Posterior vena cava (tissue), 2 donors: ENCODE measurements at regions not wholly inside any gene's neighbourhood (a gene's known extent, or its start where the extent isn't known, plus 50 kb on each side); places are given as distances from the start of the nearest gene placed in this dataset.

ENCODE experiments used
- DNase-seq: peaks from one replicate; pipeline ENCODE4 v3.0.0-alpha.2; 2020; ENCODE audit warnings: low spot score
- intact Hi-C, 2 donors: fragments of 100-400 bp; cut with DNase I; formaldehyde crosslinking; loops; one replicate each; pipeline versions ENCODE4 v1.14.1 to v1.14.2; 2022 to 2023
- donor health status: DM: yes; HTN: yes; CAD: no.
- donor health status: DM: yes; HTN: yes; CAD: no.

DNA sequence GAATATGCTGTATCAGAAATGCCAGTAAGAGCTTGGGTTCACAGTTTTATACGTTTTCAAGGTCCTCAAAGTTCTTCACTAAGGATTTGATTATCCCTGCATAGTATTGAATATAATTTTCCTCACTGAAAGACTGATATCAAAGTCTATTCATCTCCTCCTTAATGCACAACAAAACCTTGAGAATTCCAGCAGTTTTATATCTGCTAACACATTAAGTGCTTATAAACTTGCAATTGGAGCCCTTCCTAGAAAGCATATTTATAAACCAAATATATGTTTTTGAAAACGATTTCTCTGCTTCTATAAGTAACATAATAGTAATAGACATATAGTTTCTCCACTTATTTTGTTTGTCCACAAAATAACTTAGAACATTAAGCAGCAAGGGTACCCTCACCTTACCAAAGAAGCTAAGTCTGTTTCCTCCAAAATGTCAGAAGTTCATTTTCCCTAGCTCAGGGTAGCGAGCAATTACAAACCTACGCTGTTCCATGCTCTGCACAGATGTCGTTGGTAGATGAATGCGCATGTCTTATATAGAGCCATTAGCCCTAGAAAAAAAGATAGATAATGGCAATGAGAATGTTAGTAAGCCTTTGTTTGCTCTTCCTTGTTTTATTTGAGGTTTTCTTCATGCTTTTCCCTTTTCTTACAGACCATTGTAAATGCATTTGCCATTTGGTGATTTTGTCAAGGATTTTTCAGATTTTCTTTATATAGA, 213.2 kb downstream of the RBM43 start:
- intact Hi-C loops = no loop called here
- no peak for DNase-seq

- intact Hi-C loops = no loop called here
- DNase-seq = no peak
Measured at GRCh38 chr2:151043484-151043883, 218.2 kb downstream of the RBM43 start.

- intact Hi-C loops = no loop called here
- DNase-seq = no peak
Measured at GRCh38 chr2:151042964-151043363, 218.7 kb downstream of the RBM43 start.

- no peak for DNase-seq
- intact Hi-C loops = no loop called here
Measured at GRCh38 chr2:151040039-151040438, 221.6 kb downstream of the RBM43 start.

DNA sequence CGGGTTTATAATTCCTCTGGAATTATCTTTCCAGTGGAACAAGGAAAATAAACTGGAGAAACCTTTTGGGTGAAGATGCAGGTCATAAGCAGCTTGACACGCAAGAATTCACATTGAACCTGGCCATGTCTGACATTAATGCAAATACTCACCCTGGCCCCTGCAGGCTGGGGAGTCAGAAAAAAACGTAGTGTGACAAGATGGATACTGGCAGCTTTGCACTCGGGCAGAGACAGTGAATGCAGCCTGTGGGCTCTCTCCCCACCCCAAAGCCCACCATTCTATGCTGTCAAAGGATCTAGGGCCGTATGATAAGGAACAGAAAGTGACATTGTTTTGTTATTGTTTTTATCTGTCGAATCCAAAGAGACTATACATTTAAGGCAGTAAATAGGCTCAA, 223.1 kb downstream of the RBM43 start:
- intact Hi-C loops = no loop called here
- no peak for DNase-seq

GRCh38 chr2:151037434-151037833, 224.2 kb downstream of the RBM43 start:
- no peak for DNase-seq
- intact Hi-C loops = no loop called here

- DNase-seq = no peak
- intact Hi-C loops = no loop called here
Measured at GRCh38 chr2:151033271-151034248, 228.1 kb downstream of the RBM43 start.

DNA sequence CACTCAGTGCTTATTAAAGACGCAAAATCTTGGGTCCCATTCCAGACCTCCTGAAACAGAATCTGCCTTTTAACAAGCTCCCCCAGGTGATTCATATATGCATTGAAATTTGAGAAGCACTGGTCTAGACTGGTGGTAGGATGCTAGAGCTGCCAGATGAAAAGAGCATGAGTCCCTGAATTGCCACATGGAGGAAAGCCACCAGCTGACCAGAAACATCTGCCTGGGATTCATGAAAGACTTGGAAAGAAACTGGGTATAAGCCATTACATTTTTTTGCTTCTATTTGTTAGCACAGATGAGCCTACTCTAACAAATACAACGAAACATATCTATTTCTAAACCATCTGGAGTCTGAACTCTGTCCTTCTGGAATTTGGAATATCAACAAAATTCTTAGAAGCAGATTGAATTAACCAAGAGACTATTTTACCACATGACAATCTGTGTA, 228.9 kb downstream of the RBM43 start:
- no peak for DNase-seq
- intact Hi-C loops = no loop called here

- DNase-seq = no peak
- intact Hi-C loops = loop anchor here in 1 of 2 donors (1.0 kb wide), 1 partner anchor 24 kb away; no protein-coding TSS in a partner anchor
Measured at GRCh38 chr2:151030663-151031230, 230.9 kb downstream of the RBM43 start.

- intact Hi-C loops = loop anchor here in 1 of 2 donors (1.0 kb wide), 1 partner anchor 25 kb away; no protein-coding TSS in a partner anchor
Measured at GRCh38 chr2:151029406-151030157, 232.1 kb downstream of the RBM43 start.

DNA sequence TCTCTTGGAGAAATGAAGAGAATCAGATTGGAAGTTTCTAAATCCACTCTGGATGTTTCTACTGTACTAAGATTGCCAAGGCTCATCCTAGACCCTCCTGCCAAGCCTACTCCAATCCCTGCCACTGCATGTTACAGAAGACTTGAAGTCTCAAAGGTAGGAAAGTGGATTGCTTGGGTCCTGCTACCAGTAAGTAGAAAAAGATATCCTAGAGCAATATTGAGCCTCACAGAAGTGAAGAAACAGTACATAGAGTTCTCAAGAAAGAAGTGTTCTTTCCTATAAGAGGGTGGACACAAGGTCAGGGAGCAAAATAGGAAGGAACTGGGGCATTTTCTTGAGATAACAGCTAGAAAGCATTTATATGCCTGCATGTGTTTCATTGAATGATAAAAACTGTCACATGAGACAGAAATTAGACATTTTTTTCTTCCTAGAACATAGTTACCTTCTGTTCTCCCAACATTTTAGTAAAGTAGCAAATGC, 232.9 kb downstream of the RBM43 start:
- intact Hi-C loops = no loop called here
- no peak for DNase-seq

More at GRCh38 chr2:151029406-151030157, 232.1 kb downstream of the RBM43 start:
- DNase-seq = no peak

DNA sequence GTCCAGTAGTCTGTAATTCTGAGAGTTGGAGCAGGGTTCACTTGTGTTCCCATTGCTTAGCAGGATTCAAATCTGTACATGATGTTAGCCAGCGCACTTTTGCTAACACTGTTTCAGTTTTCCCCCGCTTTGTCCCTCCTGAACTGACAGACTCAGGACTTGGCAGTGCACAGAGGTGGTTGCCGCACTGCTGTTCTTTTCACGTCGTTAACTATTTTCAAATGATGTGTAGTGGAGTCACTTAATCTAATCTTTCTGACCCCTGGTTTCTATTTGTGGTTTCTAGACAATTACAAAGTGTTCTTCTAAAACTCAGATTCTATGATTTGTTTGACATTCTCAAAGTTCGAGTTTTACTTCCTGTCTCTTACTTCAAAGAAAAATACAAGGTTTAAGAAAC, 234.5 kb downstream of the RBM43 start:
- intact Hi-C loops = no loop called here
- DNase-seq = no peak

- DNase-seq = no peak
- intact Hi-C loops = no loop called here
Measured at GRCh38 chr2:151025816-151026215, 235.8 kb downstream of the RBM43 start.

DNA sequence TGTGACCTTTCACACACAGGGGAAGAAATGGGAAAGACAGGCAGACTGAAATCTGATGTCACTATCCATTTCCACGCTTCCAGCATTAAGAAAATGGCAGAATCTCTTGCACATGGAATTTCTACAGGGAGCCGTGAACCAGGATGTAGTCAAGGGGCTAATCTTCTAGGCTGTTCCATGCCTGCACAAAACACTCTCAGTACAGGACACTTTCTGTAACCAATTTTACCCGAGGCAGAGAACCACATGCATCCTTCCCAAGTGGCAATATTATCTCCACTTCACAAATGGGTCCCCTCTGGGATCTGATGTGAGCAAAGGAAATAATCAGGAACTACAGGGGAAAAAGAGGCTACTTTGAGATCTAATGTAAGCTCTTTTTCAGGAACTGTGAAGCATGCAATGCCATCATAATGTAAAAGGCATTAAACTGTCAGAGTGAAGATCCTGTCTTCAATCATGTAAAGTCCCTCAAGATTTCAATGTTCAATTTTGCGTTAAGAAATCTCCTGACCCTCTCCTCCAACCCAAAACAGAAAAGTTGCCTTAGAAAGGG, 236.9 kb downstream of the RBM43 start:
- no peak for DNase-seq
- intact Hi-C loops = no loop called here

DNA sequence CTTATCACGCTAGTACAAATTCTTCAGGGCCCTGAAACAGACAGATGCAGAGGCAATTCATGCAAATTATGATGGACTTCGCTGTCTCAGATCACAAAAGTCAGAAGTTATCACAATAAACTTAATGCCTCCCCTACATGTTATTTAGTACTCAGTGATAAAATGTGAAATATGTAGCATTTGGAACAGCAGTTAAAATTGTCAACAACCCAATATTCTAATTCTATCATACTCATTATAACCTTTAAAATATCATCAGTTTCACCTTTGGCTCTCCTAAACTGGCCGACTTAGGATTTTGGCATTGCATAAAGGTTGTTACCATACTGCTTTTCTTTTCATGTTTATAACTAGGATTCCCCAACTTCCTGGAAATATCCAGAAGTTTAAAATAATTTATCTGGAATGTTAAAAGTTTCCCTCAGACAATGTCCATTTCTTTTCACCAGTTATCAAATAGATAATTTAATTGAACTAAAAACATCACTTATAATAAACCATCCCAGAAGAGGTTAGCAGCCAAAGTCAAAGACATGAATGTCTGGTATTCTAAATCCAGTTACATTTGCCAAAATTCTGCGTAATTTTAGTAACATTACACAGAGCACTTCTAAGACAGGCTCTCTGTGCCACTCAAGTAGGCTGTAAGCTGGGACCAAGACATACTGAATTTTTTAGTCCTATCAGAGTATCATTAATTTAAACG, 239.8 kb downstream of the RBM43 start:
- DNase-seq = no peak
- intact Hi-C loops = no loop called here

DNA sequence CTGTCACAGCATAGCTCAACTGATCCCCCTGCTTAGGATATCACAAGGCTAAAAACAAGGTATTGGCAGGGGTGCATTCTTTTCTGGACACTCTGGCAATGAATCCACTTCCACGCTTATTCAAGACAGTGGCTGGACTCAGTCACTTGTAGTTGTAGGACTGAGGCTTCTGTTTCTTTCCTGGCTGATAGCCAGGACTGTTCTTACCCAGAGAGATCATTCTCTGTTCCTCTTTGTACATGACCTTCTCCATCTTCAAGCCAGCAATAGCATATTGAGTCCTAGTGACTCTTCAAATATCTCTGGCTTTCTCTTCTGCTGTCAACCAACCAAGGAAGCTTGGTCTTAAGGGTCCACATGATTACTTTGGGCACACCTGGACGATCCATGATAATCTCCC, 241.3 kb downstream of the RBM43 start:
- DNase-seq = no peak
- intact Hi-C loops = no loop called here

GRCh38 chr2:151009437-151010175, 252.1 kb downstream of the RBM43 start:
- intact Hi-C loops = no loop called here
- DNase-seq = no peak

- intact Hi-C loops = no loop called here
- DNase-seq = peak; percentile 72
Measured at GRCh38 chr2:151007365-151007764, 254.3 kb downstream of the RBM43 start.
